ENCODE measurements at regions not wholly inside any gene's neighbourhood (a gene's known extent, or its start where the extent isn't known, plus 50 kb on each side); places are given as distances from the start of the nearest gene placed in this dataset.

DNA sequence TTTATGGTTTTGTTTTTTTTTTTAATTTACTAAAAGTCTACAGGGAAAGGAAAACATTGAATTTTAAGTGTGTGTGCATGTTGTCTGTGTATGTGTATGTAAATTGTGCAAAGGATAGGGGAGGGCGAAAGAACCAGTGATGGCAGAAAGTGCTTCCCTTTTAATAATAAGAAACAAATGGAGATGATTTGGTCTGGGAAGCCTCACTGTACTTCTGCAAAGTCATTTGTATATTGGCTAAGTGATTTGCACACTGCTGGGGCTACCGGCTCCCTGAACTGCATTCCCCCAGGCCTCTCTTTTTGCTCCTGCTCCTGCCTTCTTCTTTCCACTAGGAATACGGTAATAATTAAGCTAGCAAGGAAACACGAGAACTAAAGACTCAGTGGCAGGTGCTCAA, 101.2 kb downstream of the CD47 start:
- TF ChIP-seq YY1 (IDR thresholded peaks at IDR 0.05; ENCODE audit: low read depth, low read length) (no peak), POLR2A (IDR thresholded peaks at IDR 0.05; ENCODE audit: control extremely low read depth in 1 of 2, low read depth in 2 of 2, low read length in 2 of 2) (no peak), TCF12 (IDR thresholded peaks at IDR 0.05; ENCODE audit: low read depth, low read length) (no peak), HDAC2 (IDR thresholded peaks at IDR 0.05; ENCODE audit: borderline replicate concordance in 1 of 2, low read depth in 2 of 2, low read length in 2 of 2) (no peak), CREB1 (IDR thresholded peaks at IDR 0.05) (no peak)
